Bronchial epithelial cell (primary cell): ENCODE measurements at regions not wholly inside any gene's neighbourhood (a gene's known extent, or its start where the extent isn't known, plus 50 kb on each side); places are given as distances from the start of the nearest gene placed in this dataset.

Experiments used
- DNase-seq: peaks from one replicate; pipeline ENCODE4 v3.0.0-alpha.2; 2010; ENCODE audit warnings: low read depth
- FAIRE-seq: peaks from 2 replicates; lab custom pipeline; 2011; peaks lifted over from hg19 to GRCh38; lab: Jason Lieb, UNC
- H3K27me3 ChIP-seq: 2 replicates; pipeline ENCODE4 v1.5.1; 2011; ENCODE audit warnings: low read length; ENCODE audit not compliant: control insufficient read depth, insufficient read depth
- H3K36me3 ChIP-seq: 2 replicates; pipeline ENCODE4 v1.5.1; 2011; ENCODE audit warnings: low read length; ENCODE audit not compliant: control insufficient read depth, insufficient read depth
- H3K4me3 ChIP-seq: 2 replicates; pipeline ENCODE4 v1.5.1; 2011; ENCODE audit warnings: mild to moderate bottlenecking, low read depth, low read length, control low read depth
- TF ChIP-seq, protein P1 (sequence below): IDR thresholded peaks from 2 replicates; pipeline ENCODE4 v1.5.1; 2011; ENCODE audit warnings: mild to moderate bottlenecking, moderate library complexity, low read length, control low read depth, inconsistent platforms; ENCODE audit not compliant: insufficient read depth, severe bottlenecking

DNA sequence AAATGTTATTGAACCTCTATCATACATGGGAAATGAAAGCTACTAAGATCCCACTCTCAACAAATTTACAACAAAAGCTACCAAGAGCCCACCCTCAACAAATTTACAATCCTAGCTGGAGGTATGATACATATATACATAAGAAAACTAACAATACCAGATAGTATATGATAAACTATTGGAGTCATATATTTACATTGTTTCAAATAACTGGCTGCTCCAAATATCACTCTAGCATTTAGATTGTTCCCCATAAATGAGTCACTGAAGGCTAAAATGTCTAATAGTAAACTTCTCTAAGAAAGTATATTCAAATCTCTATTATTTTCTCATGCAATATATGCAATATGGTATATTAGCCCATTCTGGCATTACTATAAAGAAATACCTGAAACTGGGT is 151.1 kb downstream of the TMEM161B start:
- Histone ChIP-seq H3K36me3 (no peaks in the 10 kb centered on the region), H3K27me3 (no peaks in the 10 kb centered on the region), H3K4me3 (no peak overlapping the region)
- TF ChIP-seq, protein P1, sequence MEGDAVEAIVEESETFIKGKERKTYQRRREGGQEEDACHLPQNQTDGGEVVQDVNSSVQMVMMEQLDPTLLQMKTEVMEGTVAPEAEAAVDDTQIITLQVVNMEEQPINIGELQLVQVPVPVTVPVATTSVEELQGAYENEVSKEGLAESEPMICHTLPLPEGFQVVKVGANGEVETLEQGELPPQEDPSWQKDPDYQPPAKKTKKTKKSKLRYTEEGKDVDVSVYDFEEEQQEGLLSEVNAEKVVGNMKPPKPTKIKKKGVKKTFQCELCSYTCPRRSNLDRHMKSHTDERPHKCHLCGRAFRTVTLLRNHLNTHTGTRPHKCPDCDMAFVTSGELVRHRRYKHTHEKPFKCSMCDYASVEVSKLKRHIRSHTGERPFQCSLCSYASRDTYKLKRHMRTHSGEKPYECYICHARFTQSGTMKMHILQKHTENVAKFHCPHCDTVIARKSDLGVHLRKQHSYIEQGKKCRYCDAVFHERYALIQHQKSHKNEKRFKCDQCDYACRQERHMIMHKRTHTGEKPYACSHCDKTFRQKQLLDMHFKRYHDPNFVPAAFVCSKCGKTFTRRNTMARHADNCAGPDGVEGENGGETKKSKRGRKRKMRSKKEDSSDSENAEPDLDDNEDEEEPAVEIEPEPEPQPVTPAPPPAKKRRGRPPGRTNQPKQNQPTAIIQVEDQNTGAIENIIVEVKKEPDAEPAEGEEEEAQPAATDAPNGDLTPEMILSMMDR, result no peak
- no peak for FAIRE-seq
- no peak for DNase-seq

DNA sequence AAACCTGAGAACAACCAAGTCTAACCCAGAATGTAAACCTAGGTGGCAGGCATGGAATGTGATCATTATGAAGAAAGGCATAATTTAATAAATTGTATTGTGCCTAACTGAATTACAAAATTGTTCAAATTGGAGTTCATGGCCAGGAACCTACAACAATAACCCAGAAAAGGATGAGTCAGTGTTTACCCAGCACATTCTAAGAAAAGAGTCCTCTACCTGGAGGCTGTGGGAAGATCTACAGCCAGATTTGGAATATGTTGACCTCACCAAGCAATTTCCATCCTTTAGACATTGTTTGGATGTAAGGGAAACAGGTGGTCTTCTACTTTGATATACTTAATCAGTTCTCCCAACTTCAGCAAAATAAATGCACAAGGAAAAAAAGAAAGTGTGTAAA is 152.2 kb downstream of the TMEM161B start:
- DNase-seq (peak; percentile 45), FAIRE-seq (no peak)
- TF ChIP-seq, protein P1, result no peak
- no peaks in the 10 kb centered on the region for H3K36me3 ChIP-seq
- no peak overlapping the region for H3K4me3 ChIP-seq
- H3K27me3 ChIP-seq, result no peaks in the 10 kb centered on the region

DNA sequence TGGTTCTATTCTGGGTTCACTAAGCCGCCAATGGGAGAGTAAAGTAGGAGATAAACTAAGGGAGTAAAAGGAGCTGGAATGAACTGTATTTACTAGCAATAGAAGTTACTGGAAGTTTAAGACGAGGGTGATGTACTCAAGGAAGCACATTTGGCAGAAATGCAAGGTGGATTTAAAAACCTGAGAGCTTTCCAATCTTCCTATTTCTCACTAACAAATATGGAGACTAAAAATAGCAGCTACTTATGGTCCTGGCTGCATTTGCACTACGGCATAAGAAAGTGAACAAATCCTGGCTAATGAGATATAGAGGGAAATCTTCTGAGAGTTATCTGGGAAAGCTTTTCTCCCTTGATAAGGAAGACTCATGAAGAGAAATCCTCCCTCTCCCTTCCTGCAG is 153.4 kb downstream of the TMEM161B start:
- DNase-seq, result no peak
- H3K27me3 ChIP-seq, result no peaks in the 10 kb centered on the region
- TF ChIP-seq, protein P1, result no peak
- FAIRE-seq, result no peak
- H3K36me3 ChIP-seq, result no peaks in the 10 kb centered on the region
- no peak overlapping the region for H3K4me3 ChIP-seq

DNA sequence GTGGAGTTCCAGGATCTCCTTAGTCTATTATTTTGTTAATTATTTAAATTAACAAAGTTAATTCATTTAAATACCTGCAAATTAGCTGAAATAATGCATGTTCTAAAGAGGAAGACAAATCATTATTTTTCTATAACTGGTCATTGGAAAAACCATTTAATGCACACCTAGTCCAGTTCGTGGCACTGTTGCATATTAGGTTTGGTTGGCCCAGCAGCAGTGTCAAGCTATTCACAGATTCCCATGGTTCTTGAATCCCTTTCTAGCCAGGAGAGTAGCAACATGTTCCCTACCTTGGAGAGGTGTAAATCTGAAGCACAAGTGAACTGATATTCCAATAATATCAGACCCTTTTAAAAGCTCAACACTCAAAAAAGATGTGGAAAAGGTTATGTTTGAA is 155.2 kb downstream of the TMEM161B start:
- FAIRE-seq (no peak), DNase-seq (no peak)
- H3K27me3 ChIP-seq, result no peaks in the 10 kb centered on the region
- no peak overlapping the region for H3K4me3 ChIP-seq
- H3K36me3 ChIP-seq, result no peaks in the 10 kb centered on the region
- TF ChIP-seq, protein P1, result no peak

DNA sequence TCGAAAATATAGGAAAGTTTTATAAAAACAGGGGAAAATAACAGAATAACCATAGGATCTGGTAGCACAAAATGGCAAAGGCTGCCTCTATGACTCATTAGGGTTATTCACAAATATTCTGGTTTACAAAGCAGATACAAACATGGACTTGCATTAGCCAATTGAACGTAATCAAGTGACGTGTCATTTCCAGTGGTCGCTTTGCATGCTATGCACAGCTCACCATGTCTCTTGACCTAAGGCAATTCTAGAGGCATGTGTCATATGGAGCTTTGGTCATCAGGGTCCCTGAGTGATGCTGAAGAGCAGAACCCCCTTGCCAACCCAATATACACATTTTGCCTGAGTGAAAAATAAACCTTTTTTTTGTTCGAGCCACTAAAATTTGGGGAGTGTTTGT is 158.8 kb downstream of the TMEM161B start:
- FAIRE-seq, result no peak
- Histone ChIP-seq H3K36me3 (no peaks in the 10 kb centered on the region), H3K4me3 (no peak overlapping the region), H3K27me3 (no peaks in the 10 kb centered on the region)
- TF ChIP-seq, protein P1, result no peak
- peak; percentile 28 for DNase-seq
